ENCODE measurements at regions not wholly inside any gene's neighbourhood (a gene's known extent, or its start where the extent isn't known, plus 50 kb on each side); places are given as distances from the start of the nearest gene placed in this dataset.

DNA sequence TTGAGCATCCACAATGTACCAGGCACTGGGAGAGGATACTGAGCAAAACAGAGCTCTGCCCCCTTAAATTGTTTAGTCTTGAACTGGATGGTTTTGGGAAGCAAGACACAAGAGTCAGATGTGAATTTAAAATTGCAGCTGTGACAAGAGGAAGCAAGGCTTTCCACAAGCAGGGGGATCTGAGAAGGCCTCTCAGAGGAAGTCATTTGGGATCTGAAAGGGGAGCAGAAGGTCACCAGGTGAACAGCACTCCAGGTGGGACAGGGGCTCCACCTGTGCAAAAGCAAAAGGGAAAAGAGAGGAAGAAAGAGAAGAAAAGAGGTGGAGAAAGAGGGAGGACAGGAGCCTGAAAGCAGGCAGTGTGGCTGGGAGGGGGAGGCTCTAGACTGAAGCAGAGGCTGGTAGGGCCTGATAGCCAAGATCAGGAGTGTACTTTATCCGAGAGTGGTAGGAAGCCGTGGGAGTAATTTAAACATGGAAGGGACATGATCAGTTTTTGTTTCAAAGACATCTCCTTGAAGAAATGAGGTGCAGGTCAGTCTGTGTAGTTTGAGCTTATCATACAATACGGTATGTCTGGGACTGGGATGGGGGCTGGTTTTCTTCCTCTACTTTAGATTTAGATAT, 76.1 kb upstream of the DUSP5 start:
- DNase-seq (ENCODE audit: low read depth): no peak
- Histone ChIP-seq H3K27me3 (ENCODE audit: control insufficient read depth, insufficient read depth, low read length) (no peaks in the 10 kb centered on the region), H3K4me3 (ENCODE audit: low read depth, low read length) (no peak overlapping the region), H3K36me3 (ENCODE audit: control insufficient read depth, insufficient read depth, low read length) (no peaks in the 10 kb centered on the region)
- FAIRE-seq: no peak
- TF ChIP-seq, protein P1, sequence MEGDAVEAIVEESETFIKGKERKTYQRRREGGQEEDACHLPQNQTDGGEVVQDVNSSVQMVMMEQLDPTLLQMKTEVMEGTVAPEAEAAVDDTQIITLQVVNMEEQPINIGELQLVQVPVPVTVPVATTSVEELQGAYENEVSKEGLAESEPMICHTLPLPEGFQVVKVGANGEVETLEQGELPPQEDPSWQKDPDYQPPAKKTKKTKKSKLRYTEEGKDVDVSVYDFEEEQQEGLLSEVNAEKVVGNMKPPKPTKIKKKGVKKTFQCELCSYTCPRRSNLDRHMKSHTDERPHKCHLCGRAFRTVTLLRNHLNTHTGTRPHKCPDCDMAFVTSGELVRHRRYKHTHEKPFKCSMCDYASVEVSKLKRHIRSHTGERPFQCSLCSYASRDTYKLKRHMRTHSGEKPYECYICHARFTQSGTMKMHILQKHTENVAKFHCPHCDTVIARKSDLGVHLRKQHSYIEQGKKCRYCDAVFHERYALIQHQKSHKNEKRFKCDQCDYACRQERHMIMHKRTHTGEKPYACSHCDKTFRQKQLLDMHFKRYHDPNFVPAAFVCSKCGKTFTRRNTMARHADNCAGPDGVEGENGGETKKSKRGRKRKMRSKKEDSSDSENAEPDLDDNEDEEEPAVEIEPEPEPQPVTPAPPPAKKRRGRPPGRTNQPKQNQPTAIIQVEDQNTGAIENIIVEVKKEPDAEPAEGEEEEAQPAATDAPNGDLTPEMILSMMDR (IDR thresholded peaks at IDR 0.05; ENCODE audit: insufficient read depth, low read length, severe bottlenecking): no peak

DNA sequence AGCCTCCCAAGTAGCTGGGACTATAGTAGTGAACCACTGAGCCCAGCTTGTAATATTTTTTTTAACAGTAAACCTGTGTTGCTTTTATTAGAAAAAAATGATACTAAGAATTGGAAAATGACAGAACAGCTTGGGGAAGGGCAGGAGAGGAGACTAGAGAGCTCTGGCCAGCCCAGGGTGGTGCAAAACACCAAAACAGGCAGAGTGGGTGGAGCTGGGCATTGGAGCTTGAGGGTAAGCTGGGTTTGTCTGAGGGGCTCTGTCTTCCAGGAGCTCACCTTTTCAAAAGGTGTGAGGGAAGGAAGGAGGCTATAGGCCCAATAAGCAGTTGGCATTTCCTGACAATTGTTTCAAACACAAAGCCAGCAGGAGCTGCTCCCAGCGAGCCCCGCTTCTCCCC, 75.2 kb upstream of the DUSP5 start:
- FAIRE-seq: no peak

DNA sequence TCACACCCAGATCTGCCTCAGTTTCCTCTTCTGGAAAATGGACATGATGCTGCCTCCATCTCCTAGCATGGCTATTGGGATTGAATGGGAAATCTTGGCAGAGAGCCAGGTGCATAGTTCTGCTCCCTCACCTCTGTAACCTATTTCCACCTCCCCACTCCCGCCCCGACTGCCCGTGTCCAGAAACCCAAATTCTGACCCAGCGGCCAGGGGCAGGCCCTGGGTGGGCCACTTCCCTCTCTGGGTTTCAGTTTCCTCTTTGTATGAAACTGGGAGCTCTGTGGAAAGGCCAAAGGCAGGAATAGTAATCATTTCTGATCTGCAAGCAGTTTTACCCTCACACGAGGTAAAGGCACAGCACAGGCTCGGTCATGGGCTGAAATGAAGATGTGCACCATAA, 74.1 kb upstream of the DUSP5 start:
- no peak overlapping the region for H3K4me3 ChIP-seq (ENCODE audit: low read depth, low read length)
- TF ChIP-seq, protein P1 (IDR thresholded peaks at IDR 0.05; ENCODE audit: insufficient read depth, low read length, severe bottlenecking): no peak
- no peaks in the 10 kb centered on the region for H3K27me3 ChIP-seq (ENCODE audit: control insufficient read depth, insufficient read depth, low read length)
- FAIRE-seq: no peak
- no peaks in the 10 kb centered on the region for H3K36me3 ChIP-seq (ENCODE audit: control insufficient read depth, insufficient read depth, low read length)
- no peak for DNase-seq (ENCODE audit: low read depth)

More for the DNA sequence above, 75.2 kb upstream of the DUSP5 start:
- Histone ChIP-seq H3K36me3 (ENCODE audit: control insufficient read depth, insufficient read depth, low read length) (no peaks in the 10 kb centered on the region), H3K27me3 (ENCODE audit: control insufficient read depth, insufficient read depth, low read length) (no peaks in the 10 kb centered on the region), H3K4me3 (ENCODE audit: low read depth, low read length) (no peak overlapping the region)
- TF ChIP-seq, protein P1 (IDR thresholded peaks at IDR 0.05; ENCODE audit: insufficient read depth, low read length, severe bottlenecking): no peak
- DNase-seq (ENCODE audit: low read depth): no peak

DNA sequence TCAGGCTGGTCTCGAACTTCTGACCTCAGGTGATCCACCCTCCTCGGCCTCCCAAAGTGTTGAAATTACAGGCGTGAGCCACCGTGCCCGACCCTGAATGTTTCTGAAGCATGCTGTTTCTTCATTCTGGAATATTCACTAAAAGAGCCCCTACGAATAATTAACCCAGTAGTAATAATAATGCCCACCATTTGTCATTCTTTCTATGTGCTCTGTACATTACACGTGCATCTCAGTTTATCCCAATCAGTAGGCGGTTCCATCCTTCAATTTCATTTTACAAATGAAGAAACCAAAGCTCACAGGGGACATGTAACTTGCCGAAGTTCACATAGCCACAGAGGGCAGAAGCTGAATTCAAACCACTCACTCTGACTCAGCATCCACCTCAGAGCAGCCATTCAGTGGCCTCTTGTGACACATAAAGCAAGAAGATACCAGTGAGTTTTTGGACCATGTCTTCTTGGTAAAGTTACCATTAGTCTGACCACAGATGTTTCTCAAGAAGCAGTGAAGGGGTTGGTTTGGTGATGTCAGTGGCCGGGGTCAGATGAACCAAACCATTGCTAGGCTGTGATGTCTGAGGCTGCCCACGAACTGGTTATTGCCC, 71.9 kb upstream of the DUSP5 start:
- H3K36me3 ChIP-seq (ENCODE audit: control insufficient read depth, insufficient read depth, low read length): no peaks in the 10 kb centered on the region
- H3K4me3 ChIP-seq (ENCODE audit: low read depth, low read length): no peak overlapping the region
- no peaks in the 10 kb centered on the region for H3K27me3 ChIP-seq (ENCODE audit: control insufficient read depth, insufficient read depth, low read length)
- FAIRE-seq (no peak), DNase-seq (ENCODE audit: low read depth) (peak; percentile 81)
- TF ChIP-seq, protein P1 (IDR thresholded peaks at IDR 0.05; ENCODE audit: insufficient read depth, low read length, severe bottlenecking): no peak

DNA sequence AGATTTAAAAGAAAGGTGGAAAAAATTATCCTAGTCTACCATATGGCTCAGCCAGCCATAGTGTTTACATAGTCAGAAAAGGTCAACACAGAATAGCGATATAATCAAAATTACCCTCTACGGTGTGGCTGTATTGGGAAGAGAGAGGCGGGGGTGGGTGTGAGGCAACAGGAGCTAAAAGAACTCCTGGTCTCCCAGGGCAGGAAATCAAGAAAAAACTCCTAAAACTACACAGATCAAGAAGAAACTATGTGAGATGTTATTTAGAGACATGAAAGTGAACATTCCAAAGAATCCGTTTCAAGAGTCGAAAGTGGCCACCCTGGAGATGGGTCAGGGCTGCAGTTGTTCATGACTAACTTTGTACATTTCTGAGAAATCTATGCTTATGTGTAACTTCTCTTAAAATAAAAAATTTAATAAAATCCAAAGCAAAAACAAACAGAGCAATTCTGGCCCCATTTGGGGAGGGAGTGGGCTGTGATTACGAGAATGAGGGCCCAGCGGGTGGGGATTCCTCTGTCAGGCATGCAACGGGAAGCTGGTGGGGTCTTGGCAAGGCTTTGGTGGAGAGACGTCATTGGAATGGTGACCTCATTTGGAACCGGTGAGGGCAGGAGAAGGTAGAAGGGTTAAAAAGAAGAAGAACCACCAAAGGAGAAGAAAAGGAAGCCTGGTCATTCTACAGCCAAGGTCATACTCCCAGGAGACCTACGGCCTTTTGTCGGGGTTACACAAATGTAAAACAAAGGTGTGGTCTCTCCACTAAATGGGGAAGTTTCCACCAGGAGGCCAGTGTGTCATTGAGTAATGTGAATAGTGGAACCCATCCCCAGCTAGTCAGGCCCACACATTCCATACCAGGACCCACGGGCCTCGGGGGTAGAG, 71.2 kb upstream of the DUSP5 start:
- H3K27me3 ChIP-seq (ENCODE audit: control insufficient read depth, insufficient read depth, low read length): no peaks in the 10 kb centered on the region
- no peaks in the 10 kb centered on the region for H3K36me3 ChIP-seq (ENCODE audit: control insufficient read depth, insufficient read depth, low read length)
- DNase-seq (ENCODE audit: low read depth) (no peak), FAIRE-seq (no peak)
- no peak overlapping the region for H3K4me3 ChIP-seq (ENCODE audit: low read depth, low read length)
- TF ChIP-seq, protein P1 (IDR thresholded peaks at IDR 0.05; ENCODE audit: insufficient read depth, low read length, severe bottlenecking): no peak
